Choroid plexus epithelial cell (primary cell): ENCODE measurements at regions not wholly inside any gene's neighbourhood (a gene's known extent, or its start where the extent isn't known, plus 50 kb on each side); places are given as distances from the start of the nearest gene placed in this dataset.

Source experiments
- DNase-seq: peaks from one replicate; pipeline ENCODE4 v3.0.0-alpha.2; 2010; ENCODE audit warnings: low read depth
- H3K4me3 ChIP-seq: 2 replicates; pipeline ENCODE4 v1.5.1; 2011; ENCODE audit warnings: low read depth, mild to moderate bottlenecking, control low read depth, low read length, moderate library complexity
- CTCF ChIP-seq: conservative IDR thresholded peaks from 2 replicates; pipeline ENCODE4 v1.5.1; 2011; ENCODE audit warnings: low read depth, mild to moderate bottlenecking, control low read depth, inconsistent platforms, low read length, moderate library complexity

- no peak overlapping the region for H3K4me3 ChIP-seq
- no peak for TF ChIP-seq CTCF
- DNase-seq: no peak
Observed at GRCh38 chr2:120881981-120882788, 146.5 kb downstream of the GLI2 start.

- DNase-seq: no peak
- H3K4me3 ChIP-seq: no peak overlapping the region
- peak; percentile 29 for TF ChIP-seq CTCF
Observed at GRCh38 chr2:120883607-120884440, 148.2 kb downstream of the GLI2 start.

- DNase-seq: no peak
- no peak overlapping the region for H3K4me3 ChIP-seq
- TF ChIP-seq CTCF: no peak
Observed at GRCh38 chr2:120884472-120885290, 149.0 kb downstream of the GLI2 start.

- DNase-seq: no peak
- peak; percentile 19 for TF ChIP-seq CTCF
Observed at GRCh38 chr2:120885321-120885720, 149.7 kb downstream of the GLI2 start.

GRCh38 chr2:120885749-120886148 lies 150.1 kb downstream of the GLI2 start:
- no peak overlapping the region for H3K4me3 ChIP-seq
- DNase-seq: no peak
- TF ChIP-seq CTCF: no peak

More at GRCh38 chr2:120885321-120885720, 149.7 kb downstream of the GLI2 start:
- no peak overlapping the region for H3K4me3 ChIP-seq

- H3K4me3 ChIP-seq: no peak overlapping the region
- no peak for TF ChIP-seq CTCF
- no peak for DNase-seq
Observed at GRCh38 chr2:120886534-120887319, 151.1 kb downstream of the GLI2 start.
